ENCODE measurements at regions not wholly inside any gene's neighbourhood (a gene's known extent, or its start where the extent isn't known, plus 50 kb on each side); places are given as distances from the start of the nearest gene placed in this dataset.
"Not testable (repeated sequence)": the region's sequence is repeated elsewhere in the genome, so short reads cannot be mapped to it uniquely, and the experiment has no call there.

DNA sequence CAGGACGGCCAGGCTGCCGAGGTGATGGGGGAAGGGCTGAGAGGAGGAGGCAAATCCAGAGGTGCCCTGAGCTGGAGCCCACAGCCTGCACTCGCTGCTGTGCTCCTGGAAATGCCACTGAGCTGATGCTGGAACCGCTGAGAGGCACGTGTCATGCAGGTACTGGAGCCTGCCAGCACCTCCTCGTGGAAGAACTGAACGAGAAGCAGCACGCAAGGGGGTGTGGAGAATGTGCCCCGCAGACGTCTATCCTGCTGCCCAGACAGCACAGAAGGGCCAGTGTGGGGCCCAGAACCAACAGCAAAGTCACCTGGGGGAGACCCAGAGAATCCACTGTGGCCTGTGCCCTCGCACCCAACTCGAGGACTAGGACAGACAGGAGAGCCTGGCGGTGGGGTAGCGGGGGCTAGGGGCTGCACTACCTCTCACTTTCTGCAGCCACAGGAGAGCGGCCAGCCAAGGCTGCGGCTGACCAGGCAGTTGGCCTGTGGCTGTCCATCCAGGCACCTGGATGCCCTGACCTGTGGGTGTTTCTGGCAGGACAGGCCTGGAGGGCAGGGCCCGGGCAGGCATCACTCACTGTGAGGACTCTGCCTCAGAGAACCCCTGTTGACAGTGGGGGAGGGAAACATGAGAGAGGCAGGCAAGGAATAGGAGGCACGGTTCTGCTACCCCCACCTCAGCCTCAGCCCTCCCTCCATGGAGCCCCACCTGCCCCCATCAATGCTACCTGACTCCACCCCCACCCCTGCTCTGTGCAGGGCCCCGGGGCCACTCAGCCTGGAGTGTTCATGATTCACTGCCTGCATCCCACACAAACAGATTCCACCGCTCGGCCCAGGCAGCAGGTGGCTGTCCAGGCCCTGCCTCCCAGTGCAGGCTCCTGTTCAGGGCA is 213.1 kb downstream of the TBC1D2B start:
- no peak overlapping the region for H3K4me3 ChIP-seq (ENCODE audit: low read depth, low read length)

DNA sequence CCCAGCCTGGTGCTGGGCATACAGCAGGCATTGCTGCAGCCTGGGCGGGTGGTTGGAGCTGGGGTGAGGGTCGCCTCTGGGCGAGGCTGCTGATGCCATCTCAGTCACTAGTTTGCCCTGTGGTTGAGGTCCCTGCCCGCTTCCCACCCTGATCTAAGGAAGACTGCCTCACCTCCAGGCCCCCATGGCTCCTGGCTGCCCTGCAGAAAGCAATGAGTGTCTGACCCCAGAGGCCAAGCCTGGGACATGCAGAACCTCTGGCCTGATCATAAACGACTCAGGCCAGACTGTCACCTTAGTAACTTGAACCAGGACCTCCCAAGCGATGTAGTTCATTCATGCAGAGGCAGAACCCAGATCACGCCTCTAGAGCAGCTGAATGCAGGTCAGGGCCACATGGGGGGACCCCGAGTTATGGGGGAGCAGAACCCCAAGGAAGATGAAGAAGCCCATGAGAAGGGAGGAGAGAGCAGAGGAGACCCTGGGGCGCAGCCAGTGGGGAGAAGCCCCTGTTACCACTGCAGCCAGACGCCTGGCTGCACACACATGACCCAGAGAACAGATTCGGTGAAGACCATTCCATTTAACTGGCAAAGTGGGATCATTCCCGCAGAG is 213.9 kb downstream of the TBC1D2B start:
- no peak overlapping the region for H3K4me3 ChIP-seq (ENCODE audit: low read depth, low read length)

DNA sequence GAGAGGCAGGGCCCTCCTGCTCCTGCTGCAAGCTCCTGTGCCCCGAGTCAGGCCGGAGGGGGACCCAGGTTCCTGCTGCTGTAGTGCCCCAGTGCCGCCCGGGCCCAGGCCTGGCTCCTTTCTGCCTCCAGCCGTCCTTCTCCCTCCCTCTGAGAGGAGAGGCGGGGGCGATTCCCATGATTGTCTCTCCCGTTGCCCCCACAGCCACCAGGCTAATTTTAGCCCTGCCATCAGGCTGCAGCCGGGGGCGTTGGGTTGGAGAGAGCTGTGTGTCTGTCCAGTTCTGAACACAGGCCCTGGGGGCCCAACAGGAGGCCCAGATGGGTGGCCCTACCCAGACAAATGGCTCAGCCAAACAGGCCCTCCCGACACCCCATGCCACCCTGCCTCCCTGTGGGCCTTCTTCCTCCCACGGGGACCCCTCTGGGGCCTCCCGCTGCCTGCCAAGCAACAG is 214.8 kb downstream of the TBC1D2B start:
- H3K4me3 ChIP-seq (ENCODE audit: low read depth, low read length), result no peak overlapping the region

DNA sequence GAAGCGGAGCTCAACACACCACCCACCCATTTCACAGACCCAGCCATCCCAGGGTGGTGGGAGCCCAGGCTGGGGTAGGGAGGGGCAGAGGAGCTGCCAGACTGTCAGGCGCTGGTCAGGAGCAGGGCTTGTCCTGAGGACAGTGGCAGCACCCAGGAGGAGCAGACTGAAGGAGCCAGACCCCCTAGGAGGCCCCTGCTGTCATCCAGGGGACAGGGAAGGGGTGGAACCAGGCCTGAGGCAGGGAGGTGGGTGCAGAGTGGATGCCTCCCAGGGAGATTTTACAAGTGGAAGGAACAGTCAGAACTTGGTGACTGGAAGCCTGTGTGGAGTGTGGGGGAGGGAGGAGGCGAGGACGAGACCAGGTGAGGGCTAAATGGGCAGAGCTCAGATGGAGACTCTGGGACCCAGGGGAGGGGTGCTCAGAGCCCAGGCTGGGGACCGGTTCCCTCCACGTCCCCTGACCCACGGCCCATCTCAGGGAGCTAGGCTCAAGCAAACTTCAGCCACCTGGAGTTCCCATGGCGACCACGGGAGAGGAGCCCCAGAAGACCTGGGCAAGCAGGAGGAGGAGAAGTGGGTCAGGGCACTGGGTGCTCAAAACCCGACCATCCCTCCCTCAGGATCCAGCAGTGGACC is 215.4 kb downstream of the TBC1D2B start:
- H3K4me3 ChIP-seq (ENCODE audit: low read depth, low read length), result not testable (repeated sequence)

DNA sequence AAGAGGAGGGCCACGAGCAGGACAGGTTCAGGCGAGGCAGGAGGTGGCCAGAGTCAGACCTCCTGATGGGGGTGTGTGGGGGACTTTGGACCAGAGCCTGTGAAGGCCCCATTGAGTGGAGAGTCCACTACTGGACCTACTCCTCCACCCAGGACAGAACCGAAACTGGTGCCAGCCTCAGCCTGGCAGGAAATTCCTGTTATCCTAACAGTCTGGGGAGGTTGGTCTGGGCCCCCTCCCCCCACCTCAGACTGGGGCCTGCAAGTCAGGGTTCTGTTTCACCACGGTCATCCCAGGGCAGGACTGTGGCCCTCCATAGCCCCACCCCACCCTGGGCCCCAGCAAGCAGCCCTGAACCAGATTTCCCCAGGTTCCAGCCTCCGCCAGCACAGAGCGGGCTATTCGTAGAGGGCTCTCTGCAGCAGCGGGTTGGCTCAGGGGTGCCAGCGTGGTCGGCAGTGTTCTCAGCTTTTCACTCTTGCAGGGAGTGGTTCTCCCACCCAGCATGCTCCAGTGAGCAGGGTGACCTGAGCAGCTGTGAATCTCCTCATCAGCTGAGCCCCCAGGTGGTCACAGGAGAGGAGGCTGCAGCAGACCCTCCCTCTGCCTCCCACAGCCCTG is 217.3 kb downstream of the TBC1D2B start:
- H3K4me3 ChIP-seq (ENCODE audit: low read depth, low read length), result no peak overlapping the region

DNA sequence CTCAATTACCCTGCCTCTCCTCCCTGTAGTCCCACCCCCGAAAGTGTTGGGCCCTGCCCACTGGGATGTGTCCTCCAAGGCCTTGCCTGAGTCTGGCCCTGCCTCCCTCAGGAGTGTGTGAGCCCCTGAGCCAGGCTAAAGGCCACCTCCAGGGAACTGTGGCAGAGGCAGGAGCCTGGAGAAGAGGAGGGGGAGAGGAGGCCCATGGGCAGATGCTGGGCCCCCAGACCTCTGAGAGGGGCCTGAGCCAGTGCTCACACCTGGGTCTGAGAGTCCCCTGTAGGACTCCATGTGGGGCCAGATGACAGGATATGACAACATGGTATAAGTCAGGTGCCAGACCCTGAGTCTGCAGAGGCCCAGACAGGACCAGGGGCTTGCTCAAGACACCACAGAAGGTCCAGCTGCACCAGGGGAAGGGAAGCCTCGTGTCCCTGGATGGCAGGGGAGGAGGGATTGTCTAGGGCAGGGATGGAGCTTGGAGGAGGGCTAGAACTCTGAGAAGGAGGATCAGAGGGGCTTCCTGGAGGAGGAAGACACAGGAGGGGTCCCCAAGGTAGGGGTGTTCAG is 217.9 kb downstream of the TBC1D2B start:
- H3K4me3 ChIP-seq (ENCODE audit: low read depth, low read length), result no peak overlapping the region

DNA sequence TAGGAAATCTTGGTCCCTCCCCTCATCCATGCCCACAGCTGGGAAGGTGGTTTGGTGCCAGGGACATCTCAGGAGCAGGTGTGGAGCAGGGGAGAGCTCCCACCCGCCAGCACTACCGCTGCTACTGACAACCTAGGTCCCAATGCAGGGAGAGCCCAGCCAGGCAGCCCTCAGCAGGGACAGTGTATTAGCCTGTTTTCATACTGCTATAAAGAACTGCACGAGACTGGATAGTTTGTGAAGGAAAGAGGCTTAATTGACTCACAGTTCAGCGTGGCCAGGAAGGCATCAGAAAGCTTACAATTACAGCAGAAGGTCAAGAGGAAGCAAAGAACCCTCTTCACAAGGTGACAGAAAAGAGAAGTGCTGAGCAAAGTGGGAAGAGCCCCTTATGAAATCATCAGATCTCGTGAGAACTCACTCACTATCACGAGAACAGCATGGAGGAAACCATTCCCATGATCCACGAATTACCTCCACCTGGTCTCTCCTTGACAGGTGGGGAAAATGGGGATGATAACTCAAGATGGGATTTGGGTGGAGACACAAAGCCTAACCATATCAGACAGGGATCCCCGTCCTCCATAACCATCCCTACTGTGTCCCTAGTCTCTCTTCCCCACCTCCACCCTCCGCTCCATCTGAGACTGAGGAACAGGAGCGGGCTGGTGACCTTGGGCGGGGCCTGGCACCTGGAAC is 218.6 kb downstream of the TBC1D2B start:
- no peak overlapping the region for H3K4me3 ChIP-seq (ENCODE audit: low read depth, low read length)

DNA sequence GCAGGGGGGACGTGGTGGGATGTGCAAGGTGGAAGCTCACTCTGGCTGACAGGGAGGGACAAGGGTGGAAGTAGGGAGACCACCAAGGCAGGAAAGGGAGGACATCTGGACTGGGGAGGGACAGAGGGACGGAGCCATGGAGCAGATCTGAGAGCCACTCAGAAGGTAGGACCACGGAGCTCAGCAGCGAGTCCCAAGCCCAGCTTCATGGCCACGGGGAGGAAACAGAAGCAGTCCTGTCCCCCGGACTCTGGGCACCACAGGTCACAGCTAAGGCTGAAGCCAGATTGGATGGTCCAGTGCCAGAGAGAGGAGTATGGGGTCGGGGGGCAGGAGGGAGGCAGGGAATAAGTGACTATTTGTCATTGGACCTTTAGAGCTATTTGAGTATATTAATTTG is 220.1 kb downstream of the TBC1D2B start:
- H3K4me3 ChIP-seq (ENCODE audit: low read depth, low read length), result no peak overlapping the region

DNA sequence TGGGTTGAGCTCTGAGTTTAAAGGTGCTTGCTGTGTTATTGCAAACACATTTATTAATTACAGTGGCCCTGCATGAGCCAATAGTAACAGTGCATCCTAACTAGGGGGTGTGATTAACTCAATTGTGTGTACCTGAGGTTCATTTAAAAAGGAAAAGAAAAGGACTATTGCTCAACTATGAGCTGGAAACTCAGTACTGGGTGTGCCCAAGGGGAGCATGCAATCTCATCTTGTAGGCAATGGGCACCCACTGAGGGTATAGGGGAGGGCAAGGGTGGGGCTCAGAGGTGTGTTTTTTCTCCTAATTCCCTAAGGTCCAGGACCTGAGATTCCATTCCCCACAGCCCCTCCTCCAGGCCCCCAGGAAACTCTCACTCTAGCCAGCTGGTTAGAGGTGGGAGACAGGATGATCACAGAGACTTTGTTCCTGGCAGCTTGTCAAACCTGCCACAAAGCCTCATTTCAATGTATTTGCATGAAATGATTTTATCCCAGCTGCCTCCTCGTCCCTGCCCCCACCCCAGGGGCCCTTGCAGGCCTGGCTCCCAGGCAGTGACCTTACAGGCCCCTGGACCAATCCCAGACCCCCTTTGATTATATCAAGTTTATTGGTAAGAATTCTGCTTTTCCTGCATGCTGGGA is 220.7 kb downstream of the TBC1D2B start:
- no peak overlapping the region for H3K4me3 ChIP-seq (ENCODE audit: low read depth, low read length)

DNA sequence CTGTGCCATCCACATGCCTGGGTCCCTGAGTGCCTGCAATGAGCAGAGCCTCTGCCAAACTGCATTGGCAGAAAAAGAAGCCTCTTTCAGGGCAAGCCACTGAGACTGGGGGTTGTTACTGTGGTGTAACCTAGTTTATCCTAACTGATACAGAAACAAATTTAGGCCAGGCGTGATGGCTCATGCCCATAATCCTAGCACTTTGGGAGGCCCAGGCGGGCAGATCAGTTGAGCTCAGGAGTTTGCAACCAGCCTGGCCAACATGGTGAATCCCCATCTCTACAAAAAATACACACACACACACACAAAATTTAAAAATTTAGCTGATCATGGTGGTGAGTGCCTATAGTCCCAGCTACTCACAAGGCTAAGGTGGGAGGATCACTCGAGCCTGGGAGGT is 221.6 kb downstream of the TBC1D2B start:
- no peak overlapping the region for H3K4me3 ChIP-seq (ENCODE audit: low read depth, low read length)

DNA sequence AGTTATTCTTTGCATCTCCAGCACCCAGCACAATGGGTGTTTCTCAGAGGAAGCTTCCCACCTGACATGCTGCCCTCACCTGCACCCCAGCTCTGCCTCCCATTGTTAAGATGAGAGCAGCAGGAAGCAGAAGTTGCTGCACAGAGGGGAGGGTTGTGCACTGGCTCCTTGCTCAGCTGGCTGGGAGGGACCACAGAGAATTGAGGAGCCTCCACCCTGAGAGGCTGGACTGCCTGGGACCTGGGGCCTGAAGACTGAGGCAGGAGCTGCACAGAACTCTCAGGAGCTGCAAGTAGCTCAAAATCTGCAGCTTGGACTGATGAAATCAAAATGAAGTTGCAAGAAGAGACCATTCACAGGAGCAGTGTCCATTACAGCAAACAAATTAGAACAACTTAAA is 222.3 kb upstream of the LINGO1 start:
- no peak overlapping the region for H3K4me3 ChIP-seq (ENCODE audit: low read depth, low read length)

DNA sequence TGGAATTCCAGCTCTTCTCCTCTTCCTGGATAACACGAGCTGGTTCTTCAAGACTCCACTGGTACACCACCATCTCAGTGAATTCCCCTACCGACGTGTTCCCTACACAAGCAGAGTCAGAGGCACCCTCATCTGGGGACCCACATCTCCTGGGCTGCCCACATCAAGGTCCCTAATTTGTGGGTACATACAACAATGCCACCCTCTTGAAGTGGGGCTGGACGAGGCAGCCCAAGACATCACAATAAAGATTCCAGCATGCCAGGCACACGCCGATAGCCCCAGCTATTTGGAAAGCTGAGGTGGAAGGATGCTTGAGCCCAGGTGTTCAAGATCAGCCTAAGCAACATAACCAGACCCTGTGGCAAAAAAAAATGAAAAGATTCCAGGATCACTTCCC is 221.2 kb upstream of the LINGO1 start:
- H3K4me3 ChIP-seq (ENCODE audit: low read depth, low read length), result no peak overlapping the region

DNA sequence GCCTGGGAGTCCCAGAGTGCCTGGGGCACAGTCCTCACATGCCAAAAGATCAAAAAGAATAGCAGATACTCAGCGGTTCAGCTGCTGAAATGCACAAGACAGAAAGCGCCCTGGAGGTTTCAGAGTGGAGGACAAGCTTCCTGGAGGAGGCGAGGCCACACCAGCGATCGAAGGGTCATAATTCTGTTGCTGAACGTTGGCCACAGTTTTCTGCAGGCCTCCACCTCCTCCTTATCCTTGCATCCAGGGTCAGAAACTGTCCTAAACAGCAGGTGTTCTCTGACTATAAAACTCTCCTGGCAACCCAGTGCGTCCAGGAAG is 220.3 kb upstream of the LINGO1 start:
- no peak overlapping the region for H3K4me3 ChIP-seq (ENCODE audit: low read depth, low read length)

DNA sequence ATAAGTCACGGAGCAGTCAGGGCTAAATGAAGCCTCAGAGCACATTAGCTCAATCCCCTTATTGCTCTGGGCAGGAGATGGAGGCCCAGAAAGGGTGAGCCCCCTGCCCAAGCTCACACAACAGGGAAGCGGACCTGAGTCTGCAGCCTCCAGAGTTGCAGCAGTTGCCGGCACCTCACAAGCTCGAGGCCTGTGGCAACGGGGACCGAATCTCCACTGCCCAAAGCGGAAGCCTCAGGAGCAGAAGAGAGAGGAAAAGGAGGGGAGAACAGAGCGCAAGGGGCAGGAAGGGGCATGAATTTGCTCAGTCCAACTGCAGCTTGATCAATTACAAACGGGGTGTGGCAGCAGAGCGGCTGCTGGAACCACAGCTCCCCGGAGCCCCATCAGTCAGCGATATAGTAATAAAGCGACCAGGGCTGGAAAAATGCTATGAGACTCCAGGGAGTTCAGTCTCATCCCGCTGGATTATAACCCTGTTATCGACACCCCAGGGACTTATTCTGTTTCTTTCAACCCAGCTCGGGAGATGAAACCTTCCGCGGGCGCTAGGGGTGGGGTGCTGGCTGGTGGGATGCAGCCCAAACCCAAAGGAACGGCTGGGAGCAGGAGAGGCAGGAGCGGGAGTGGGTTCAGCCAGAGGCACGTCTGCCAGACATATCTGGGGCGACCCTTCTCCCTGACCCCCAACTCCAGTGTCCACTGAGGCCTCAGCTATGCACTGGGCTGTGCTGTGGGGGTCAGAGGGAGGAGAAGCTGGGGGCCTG is 219.7 kb upstream of the LINGO1 start:
- H3K4me3 ChIP-seq (ENCODE audit: low read depth, low read length), result no peak overlapping the region

DNA sequence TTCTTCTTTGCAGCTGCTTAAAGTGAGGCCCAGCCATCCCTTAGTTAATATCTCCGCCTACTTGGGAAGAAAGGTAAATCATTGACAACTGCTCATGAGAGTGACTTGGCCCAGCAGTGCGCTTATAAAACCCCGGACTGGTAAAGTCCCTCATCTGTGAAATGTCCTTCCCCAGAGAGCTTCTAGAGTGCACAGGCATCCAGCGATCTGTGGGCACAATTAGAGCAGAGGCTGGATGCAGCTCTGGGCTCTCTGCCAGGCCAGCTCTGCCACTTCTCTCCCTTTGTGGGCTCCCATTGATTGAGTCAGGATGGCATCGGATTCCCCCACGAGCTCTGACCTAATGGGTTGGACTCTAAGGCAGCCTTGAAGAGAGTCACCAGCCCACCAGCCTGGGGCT is 219.0 kb upstream of the LINGO1 start:
- no peak overlapping the region for H3K4me3 ChIP-seq (ENCODE audit: low read depth, low read length)

DNA sequence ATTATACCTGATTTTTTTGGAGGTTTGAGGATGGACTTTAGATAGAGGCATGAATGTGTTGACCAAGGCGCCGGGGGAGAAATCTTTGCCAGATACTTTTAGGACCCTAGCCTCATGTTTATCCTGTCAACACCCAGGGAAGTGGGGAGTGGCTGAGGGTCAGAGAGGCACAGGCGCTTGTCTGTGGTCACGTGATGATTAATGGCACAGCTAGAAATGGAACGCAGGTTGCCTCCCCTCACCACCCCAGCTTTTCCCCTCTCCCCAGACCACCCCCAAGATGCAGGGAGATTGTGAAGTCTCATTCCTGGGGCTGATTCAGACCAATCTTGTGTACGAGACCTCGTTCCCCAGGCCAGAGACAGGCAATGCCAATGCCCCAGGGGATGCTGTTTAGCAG is 218.4 kb upstream of the LINGO1 start:
- no peak overlapping the region for H3K4me3 ChIP-seq (ENCODE audit: low read depth, low read length)

DNA sequence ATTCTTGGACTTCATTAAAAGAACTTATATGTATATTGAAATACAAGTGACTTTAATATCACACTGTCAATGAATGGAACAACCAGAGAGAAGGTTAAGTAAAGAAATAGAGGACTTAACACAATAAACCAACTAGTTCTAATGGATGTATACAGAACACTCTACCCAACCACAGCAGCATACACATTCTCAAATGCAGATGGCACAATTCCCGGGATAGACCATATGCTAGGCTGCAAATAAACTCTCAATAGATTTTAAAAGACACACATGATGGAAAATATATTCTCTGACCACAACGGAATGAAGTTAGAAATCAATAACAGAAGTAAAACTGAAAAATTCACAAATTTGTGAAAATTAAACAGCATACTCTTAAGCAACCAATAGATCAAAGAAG is 214.3 kb upstream of the LINGO1 start:
- no peak overlapping the region for H3K4me3 ChIP-seq (ENCODE audit: low read depth, low read length)

DNA sequence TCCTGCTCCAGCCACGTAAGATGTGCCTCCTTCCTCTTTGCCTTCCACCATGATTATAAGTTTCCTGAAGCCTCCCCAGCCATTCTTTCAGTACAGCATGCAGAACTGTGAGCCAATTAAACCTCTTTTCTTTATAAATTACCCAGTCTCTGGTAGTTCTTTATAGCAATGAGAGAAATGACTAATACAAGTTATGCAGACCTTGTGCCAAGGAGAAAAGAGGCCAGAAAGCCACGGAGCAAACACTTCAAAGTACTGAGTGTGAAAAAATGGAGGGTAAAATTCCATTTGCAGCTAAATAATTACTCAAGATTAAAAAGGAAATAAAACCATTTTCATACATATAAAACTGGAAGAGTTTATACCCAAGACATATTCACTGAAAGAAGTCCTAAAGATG is 213.6 kb upstream of the LINGO1 start:
- H3K4me3 ChIP-seq (ENCODE audit: low read depth, low read length), result no peak overlapping the region

DNA sequence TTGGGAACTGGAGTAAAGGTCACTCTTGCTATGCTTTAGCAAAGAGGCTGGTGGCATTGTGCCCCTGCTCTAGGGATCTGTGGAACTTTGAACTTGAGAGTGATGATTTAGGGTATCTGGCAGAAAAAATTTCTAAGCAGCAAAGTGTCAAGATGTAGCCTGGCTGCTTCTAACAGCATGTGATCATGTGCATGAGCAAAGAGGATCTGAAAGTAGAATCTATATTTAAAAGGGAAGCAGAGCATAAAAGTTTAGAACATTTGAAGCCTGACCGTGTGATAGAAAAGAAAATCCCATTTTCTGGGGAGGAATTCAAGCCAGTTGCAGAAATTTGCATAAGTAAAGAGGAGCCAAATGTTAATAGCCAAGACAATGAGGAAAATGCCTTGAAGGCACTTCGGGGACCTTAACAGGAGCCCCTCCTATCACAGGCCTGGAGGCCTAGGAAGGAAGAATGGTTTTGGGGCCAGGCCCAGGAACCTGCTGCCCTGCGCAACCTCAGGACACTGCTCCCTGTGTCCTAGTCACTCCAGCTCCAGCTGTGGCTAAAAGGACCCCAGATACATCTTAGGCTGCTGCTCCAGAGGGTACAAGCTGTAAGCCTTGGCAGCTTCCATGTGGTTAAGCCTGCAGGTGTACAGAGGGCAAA is 212.2 kb upstream of the LINGO1 start:
- H3K4me3 ChIP-seq (ENCODE audit: low read depth, low read length), result no peak overlapping the region
